ENCODE measurements at regions not wholly inside any gene's neighbourhood (a gene's known extent, or its start where the extent isn't known, plus 50 kb on each side); places are given as distances from the start of the nearest gene placed in this dataset.
"Not testable (repeated sequence)": the region's sequence is repeated elsewhere in the genome, so short reads cannot be mapped to it uniquely, and the experiment has no call there.

DNA sequence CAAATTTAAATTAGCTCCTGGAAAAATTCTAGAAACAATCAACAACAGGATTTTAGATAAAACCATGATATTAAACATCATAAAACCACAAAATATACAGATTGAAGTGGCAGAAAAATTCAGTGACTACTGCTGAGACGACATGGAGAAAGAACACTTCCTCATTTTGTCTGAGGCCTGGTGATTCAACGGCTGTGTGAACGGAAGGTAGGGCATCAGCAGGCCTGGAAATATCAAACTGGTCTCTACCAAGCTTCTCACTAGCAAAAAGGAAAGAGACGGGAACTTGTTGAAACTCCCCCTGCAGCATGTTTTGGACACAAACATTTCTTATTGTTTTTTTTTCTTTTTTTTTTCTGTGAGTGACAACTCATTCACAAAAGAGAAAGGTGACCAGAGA lies 58.0 kb upstream of the AHI1 start:
- DNase-seq (ENCODE audit: low read depth), result no peak

DNA sequence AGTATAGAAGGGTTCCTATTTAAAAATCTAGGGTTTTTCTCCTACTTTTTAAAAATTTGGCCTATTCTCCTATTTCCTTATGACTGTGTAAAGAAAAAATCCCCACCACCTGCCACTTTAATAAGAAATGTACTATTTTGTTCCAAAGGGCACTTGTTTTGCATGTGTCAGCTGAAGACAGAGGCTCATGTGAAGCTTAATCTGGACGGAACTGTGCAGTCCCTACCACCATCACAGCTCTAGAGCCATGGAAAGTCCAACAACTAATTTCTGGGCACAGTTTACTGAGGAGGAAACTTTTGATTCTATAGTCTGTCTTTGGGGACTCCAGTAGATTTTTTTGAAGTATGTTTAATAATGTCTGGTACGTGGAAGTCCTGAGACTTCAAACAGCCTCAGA lies 60.0 kb upstream of the AHI1 start:
- no peak for DNase-seq (ENCODE audit: low read depth)

DNA sequence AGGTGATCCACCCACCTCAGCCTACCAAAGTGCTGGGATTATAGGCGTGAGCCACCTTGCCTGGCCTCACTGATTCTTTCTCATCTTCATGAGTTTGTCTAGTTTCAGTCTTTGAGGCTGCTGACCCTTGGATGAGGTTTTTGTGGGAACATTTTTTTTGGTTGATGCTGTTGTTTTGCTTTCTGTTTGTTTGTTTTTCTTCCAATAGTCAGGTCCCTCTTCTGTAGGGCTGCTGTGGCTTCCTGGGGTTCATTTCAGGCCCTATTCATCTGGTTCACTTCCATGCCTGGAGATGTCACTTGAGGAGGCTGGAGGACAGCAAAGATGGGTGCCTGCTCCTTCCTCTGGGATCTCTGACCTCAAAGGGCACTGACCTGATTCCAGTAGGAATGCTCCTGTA lies 68.1 kb upstream of the AHI1 start:
- not testable (repeated sequence) for DNase-seq (ENCODE audit: low read depth)

DNA sequence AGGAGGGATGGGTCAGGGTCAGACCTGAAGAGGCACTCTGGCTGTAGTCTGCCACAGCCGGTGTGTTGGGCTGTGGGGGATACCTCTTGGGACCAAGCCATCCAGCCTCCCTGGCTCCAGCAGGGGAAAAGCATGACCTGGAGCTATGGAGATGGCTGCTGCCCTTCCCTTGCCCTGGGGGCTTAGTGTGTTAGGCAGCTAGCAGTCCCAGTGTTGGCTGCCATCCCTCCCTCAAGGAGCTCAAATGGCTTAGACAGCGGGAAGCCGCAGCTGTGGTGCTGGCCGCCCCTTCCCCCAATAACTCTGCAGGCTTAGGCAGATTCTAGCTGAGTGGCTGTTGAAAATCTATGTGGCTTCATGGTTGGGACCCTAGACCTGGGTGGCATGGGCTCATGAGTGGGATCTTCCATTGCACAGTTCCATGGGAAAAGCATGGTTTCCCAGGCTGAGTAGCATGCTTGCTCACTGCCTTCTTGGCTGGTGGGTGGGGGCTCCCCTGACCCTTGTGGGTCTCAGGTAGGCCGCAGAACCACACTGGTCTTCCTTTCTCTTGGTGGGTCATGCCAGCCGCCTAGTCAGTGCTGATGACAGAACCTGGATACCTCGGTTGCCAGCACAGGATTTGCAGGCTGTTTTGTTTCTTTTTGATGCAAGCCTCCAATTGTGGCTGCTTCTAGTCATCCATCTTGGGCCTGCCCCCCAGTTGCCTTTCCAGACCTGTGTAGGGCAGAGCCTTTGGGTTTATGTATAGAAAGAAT lies 69.0 kb upstream of the AHI1 start:
- no peak for DNase-seq (ENCODE audit: low read depth)

DNA sequence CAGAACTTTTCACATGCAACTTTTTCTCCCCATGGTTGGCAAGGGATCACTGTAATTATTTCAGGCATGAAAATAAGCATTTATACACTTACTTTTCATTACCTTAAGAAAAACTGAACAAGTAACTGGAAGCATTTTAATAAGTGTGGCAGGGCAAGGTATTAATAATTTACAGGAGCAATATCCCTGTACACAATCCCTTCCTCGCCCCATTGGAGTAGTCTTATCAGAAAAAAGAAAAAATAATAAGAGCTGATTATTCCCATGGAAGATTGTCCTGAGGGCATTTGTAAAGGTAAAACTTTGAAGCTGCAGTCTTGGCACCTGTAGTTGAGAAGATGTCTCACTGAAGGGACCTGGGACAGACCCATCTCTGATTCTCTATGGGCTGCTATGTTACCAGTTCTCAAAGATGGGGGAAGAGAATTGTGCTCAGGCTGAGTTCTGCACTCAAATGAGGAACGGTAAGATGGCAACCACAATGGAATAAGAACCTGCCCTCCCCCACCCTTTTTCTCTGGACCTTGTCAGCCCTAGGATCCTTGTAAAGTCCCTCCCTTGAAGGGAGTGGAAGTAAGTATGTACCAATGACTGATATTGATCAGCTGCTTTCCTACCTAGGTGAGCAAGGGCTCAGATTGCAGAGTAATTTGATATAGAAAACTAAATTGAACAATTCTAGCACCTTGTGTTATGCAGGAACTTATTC lies 70.0 kb upstream of the AHI1 start:
- no peak for DNase-seq (ENCODE audit: low read depth)

DNA sequence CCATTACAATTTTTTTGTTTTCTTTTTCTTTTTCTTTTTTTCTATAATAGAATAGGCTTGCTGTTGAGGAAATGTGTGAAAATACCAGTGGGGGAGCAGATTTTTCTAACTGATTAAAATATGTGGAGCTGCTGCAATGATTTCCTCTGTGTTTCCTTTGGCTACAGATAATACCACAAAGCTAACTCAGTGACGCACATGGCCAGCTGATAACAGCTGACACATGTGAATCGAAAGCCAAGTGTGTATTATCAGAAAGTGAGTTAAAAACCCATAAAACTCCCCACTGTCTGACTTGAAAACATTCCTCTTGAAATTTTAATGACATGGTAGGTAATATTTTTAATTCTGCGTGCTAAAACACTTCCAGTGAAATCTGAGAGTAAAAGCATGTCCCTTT lies 70.8 kb upstream of the AHI1 start:
- DNase-seq (ENCODE audit: low read depth), result no peak

DNA sequence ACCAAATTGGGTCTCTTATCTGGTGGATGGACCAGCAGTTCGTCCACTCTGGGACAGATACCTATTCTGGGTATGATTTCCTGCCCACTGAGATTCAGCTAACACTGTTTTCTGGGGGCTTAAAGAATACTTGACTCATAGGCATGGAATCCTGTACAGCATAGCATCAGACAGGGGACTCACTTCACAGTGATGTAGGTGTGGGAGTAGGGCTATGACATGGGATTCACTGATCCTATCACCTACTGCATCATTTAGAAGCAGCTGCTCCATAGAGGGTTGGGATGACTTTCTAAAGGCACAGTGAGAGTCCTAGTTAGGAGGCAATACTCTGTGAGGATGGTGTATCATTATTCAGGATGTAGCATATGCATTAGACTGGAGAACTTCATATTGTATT lies 74.5 kb upstream of the AHI1 start:
- no peak for DNase-seq (ENCODE audit: low read depth)

DNA sequence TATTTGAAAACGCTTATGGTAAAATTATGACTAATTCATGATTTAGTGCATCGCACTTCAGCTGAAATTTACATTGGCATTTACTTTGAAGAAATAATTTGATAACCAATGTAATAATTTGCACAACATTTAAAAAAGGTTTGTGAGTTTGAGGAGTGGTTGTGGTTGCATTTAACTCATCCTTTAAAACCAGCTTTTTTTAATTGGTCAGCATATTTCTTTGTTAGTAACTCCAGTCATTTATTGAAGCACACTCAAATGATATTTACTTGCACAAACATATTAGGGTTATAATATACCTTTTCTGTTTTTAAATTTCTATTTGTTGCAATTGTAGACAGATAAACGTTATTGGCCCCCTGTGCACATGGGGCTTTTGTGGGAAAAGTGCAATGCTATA lies 78.1 kb upstream of the AHI1 start:
- no peak for DNase-seq (ENCODE audit: low read depth)

DNA sequence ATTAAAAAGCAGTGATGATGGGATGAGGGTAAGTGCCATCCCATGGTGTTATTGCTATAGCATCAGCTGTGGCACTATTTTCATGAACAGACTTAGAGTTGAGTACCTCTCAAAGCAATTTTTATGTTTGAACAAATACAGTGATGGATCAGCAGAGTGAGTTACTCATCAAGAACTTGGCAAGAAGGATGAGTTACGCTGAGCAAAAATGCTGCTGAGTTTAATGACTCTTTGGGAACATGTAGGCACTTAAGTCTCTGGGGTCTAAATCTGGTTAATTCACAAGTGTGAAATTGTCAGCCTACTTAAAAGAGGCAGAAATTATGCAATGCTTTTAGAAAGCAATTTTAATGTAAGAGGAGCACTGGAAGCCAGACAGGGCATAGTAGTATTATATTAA lies 78.5 kb upstream of the AHI1 start:
- peak; percentile 76 for DNase-seq (ENCODE audit: low read depth)

DNA sequence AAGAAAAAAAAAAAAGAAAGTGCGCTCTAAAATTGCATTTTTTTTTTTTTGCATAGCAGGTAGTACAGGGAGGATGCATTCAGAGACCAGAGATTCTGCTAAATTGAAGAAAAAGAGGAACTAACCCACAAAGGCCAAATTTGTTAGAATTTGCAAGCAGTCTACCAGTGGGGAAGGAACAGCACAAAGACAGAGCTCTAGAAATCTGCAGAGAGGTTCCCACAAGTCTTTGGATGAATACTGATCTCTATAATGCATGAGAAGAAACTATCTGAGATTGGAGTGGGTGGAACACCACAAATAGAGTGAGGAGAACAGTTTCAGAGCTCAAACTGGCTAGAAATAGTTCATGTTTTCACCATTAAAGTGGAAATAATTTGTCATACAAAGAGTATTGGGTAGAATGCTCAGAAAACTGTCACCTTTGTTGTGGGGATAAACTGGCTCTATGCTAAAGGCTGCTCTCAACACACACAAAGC lies 79.6 kb upstream of the AHI1 start:
- no peak for DNase-seq (ENCODE audit: low read depth)

DNA sequence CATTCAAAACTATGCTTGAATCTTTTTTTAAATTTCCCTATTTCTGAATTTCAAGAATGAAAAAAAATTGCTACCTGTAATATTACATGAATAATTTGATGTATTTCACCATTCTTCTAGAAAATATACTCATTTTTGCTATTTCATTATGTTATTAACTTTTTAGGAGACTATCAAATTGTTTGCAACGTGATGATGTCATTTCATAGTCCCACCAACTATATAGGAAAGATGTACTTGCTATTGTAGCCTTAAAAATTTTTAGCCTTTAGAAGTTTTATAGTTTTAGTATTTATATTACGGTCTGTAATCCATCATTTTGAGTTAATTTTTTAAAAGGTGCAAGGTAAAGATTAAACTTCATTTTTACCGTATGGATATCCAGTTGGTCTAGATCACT lies 81.4 kb upstream of the AHI1 start:
- DNase-seq (ENCODE audit: low read depth), result no peak

DNA sequence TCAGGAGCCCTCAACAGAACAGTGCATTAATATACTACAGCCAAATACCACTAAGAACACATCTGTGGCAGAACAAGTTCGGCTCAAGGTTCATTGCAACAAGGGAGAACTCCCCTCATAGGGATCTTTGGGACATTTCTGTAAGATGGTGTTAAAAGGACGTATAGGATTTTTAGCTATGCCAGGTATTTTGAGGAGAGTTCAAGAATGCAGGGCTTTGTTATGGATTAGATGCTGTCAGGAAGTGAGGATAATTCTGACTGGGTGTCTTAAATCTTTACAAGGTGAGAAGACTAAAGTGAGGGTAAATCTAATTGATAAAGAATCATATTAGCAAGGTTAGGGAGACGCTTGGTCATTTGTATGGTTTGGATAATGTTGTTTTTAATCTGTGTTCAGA lies 83.7 kb upstream of the AHI1 start:
- DNase-seq (ENCODE audit: low read depth), result no peak

DNA sequence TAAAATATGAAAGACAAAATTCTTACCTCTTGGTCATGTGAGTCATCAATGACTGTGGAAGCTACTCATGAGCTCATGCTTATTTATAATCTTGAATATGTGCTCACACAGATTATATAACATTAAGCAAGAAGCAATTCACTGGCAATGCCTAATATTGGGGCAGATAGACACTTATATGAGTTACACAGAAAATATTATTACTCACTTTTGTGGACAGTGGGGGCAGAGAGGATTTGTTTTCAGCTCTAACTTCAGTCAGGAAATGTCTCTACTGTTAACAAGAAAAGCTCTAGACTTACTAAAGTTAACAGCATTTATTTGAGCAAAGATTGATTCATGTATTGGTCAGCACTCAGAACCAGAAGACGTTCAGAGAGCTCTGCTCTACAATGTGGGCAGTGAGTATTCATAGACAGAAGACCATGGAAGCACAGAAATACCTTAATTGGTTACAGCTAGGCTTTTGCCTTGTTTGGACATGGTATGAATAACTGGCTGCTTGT lies 85.8 kb upstream of the AHI1 start:
- no peak for DNase-seq (ENCODE audit: low read depth)

DNA sequence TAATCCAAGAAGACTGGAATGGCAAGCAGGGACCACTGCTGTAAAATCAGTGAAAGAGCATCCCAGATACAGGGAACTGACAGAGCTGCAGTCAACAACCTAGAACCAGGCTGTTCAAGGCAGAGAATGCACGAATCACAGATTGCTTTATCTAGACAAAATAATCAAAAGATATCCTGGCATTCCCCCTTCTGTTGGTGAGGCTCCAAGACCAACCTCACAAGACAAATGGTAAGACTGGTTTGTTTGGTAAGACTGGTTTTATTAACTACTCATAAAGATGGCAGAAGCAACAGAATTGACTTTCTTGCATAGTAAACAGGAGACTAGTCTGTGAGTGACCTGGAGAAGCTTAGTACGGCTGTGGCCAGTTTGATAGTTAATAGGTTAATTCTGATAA lies 88.8 kb upstream of the AHI1 start:
- no peak for DNase-seq (ENCODE audit: low read depth)

DNA sequence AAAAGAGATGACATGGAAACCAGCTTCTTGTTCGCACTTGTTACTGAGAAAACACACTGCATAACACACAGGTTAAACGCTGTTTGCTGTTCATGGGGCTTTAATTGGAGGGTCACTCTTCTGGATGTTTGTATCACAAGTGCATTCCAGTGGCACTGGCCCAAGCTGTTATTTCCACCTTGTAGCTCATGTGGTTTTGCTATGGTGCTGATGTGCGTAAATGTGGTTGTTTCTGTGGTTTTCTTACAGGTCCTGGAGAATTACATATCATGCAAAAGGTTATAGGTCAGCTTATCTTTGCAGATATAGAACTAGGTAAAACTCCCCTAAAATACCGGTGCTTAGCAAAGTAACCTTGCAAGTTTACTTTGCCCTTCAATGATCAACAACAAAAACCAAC lies 89.3 kb upstream of the AHI1 start:
- no peak for DNase-seq (ENCODE audit: low read depth)

DNA sequence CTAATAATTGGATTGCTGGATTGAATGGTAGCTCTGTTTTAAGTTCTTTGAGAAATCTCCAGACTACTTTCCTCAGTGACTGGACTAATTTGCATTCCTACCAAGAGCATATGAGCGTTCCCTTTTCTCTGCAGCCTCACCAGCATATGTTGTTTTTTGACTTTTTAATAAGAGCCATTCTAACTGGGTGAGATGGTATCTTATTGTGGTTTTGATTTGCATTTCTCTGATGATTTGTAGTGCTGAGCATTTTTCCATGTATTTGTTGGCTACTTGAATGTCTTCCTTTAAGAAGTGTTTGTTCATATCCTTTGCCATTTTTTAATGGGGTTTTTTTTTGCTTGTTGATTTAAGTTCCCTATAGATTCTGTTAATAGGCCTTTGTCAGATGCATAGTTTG lies 94.7 kb upstream of the AHI1 start:
- DNase-seq (ENCODE audit: low read depth), result no peak

DNA sequence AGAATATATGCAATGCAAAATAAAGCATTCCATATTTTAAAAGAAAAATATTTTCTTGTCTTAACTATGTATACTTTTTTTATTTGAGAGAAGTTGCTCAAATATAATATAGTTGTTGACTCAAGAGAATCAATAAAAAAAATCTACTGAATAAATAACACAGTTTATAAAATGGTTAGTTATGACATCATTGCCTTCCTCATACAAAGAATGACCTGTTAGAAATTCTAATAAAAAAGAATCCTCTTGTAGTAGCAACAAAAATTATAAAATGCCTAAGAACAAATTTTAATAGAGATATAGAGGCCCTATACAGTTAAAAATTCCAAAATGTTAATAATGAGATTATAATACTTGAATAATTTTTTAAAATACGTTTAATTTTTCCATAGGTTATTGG lies 96.5 kb upstream of the AHI1 start:
- DNase-seq (ENCODE audit: low read depth), result no peak

DNA sequence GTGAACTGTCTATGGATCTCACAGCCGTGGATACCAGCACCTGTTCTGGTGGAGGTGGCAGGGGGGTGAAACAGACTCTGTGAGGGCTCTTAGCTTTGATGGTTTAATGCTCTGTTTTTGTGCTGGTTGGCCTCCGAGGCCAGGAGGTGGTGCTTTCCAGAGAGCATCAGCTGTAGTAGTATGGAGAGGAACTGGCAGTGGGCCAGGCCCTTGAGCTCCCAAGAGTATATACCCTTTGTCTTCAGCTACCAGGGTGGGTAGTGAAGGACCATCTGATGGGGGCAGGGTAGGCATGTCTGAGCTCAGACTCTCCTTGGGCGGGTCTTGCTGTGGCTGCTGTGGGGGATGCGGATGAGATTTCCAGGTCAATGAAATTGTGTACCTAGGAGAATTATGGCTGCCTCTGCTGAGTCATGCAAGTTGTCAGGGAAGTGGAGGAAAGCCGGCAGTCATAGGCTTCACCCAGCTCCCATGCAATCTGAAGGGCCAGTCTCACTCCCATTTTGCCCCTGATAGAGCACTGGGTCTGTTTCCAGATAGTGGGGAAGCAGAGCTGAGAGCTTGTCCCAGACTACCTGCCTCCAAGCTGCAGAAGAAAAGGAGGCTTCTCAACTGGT lies 102.7 kb upstream of the AHI1 start:
- no peak for DNase-seq (ENCODE audit: low read depth)

DNA sequence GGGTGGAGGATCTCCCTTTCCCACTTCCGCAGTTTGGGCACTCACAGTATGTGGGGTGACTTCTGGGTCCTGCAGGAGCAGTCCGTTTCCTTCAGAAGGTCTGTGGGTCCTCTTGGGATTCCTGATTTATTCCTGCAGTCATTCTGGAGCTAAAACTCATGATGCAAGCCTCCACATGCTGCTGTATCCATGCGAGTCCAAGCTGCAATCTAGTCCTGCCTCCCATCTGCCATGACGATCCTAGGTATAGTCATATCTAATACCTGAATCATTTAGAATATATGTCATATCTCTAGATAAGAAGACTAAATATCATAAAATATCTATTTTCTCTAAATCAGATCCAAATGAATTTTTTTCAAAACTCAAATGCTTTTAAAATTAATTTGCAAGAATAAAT lies 103.4 kb upstream of the AHI1 start:
- DNase-seq (ENCODE audit: low read depth), result no peak

DNA sequence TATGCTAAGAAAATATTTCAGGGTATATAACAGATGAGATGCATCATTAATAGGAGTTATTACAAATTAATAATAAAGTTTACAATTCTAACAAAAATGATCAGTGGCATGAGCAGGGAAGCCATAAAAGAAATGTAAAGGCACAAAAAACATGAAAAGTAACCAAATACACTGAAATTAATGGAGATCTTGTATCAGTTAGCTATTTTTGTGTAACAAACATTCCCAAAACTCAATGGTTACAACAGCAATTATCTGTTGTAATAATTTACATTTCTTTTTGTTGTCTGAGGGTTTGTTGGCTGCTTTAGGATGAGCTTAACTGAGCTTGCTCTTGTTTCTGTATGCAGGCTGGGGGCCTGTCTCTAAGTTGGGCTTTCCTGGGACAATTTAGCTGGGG lies 104.3 kb upstream of the AHI1 start:
- no peak for DNase-seq (ENCODE audit: low read depth)

DNA sequence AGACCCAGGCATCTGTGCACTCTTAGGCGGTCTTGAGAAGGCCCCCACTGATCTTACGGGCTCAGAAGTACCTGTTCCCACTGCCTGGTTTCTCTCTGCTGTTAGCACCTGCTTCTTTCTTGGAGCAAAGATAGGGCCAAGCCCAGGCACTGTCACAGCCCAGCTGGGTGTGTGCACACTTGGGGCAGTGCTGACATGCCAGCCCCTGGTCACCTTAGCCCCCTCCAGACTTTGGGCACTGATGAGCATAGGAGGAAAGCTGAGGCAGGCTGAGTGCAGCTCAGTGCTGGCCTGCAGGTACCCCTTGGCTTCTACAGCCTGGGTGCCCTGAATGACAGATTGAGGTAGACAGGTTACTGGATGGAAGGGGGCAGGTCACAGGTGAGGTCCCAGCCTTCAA lies 105.7 kb upstream of the AHI1 start:
- no peak for DNase-seq (ENCODE audit: low read depth)

DNA sequence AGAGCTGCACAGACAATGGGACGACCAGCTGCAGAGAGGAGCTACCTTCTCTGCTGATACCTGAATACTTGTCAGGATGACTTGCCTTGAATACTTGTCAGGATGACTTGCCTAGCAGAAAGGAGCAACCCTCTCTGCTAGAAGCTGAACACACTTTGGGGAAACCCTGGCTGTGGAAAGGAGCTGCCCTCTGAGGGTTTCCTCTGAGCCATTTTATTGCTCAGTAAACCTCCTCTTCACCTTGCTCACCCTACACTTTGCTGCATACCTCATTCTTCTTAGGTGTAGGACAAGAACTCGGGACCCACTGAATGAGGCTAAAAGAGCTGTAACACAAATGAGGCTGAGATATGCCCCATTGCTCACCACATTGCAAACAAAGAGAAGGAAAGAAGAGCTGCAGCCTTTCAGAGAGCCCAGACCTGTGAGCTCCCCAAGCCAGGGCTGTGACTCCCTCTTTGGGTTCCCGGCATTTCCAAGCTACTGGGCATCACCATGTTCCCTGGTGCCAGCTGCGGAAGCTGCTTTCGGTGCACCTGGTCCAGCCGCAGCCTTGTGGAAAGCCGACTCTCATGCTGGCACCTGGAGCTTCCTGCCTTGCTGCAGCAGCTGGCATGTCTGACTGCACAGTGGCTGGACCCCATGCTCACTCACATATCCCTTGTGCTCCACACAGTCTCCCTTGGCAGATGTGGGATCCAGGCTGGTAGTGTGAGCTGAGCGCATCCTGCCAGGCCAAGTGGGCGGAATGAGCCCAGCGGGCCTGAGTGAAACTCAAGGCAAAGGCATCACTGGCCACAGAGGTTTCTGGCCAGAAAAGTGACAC lies 106.7 kb upstream of the AHI1 start:
- no peak for DNase-seq (ENCODE audit: low read depth)
